HG02610 (cell line): ENCODE measurements at regions not wholly inside any gene's neighbourhood (a gene's known extent, or its start where the extent isn't known, plus 50 kb on each side); places are given as distances from the start of the nearest gene placed in this dataset.

Experiments used
- ATAC-seq: cut with Tn5 transposase; IDR thresholded peaks from one replicate; pipeline ENCODE4 v1.9.1; 2021; ENCODE audit warnings: mild to moderate bottlenecking, moderate library complexity; ENCODE audit not compliant: unreplicated experiment

DNA sequence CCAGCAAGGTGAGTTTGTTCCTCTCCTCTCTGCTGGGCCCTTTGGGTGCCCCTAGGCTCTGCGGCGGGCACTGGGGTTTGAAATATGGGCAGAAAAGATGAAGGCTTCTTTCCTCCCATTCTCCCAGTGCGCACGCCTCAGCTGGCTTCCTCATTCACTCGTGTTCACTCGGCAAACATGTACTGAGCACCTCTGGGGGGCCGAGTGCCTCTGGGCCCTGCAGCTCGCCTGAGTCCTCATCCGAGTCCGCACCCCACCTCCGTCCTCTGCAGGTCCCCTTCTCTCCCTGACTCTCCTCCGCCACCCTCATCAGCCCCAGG lies 98.5 kb upstream of the RUNX3 start:
- ATAC-seq: no peak

GRCh38 chr1:25027822-25028586 lies 97.9 kb upstream of the RUNX3 start:
- ATAC-seq: no peak

DNA sequence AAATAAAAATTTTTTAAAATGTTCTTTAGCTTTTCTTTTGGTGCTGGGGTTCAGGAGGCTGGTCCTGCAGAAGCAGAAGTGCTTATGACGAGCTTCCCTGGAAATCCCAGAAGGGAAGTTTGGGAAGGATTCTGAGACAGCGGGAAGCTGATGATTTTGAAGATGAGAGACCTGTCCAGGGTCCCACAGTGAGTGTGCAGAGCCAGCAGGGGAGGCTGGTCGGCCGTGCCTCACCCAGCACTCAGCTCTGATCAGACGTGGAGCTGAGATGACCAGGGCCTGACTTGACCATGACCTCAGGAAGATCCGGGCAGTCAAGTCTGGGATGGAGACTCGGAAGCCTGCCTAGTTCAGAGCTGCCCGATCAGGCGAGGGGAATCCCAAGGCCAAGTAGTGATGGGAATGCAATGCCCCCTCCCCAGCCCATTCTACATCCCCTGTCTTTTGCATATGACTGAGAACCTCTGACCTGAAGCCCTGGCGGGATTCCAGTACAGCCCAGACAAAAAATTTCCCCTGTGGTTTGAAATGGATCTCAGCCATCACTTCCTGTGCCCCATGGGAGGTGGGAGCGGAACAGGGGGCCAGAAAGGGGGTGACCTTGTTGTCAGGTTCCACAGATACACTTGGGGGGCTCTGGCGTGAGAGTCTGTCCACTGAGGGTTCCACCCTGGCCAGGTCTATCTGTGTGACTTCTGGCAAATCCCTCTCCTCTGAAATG lies 96.8 kb upstream of the RUNX3 start:
- ATAC-seq: no peak

- ATAC-seq: no peak
Measured at GRCh38 chr1:25026304-25026703, 96.2 kb upstream of the RUNX3 start.

DNA sequence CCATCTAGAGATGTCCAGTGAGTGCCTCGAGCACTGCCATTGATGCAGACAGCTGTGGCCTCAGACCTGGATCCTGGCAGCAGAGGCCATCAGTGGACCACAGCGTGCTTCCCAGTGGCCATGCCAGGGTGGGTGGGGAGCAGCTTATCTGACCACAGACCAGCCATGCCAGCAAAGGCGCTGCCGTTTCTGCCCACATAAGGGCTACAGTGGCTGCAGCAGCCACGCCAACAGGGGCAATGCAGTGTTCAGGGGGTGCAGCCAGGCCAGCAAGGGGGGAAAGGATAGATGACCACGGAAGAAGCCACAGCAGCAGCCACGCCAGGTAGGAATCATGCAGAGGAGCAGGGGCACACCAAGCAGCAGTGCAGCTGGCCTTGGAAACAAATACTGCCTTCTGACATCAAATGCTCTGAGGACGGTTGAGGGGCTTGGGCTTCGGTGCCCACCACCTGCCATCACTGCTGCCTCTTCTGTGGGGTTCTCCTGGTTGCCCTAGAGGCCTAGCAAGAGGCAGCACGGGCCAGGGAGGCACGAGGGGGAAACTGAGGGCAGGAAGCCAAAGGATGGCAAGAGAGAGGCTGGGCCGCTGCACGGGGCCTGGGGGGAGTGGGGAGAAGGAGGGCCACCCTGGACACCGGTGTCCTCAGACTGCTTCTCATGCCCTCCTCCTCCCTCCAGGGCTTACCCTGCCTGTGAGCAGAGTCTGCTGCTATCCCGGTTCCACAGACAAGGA lies 94.7 kb upstream of the RUNX3 start:
- no peak for ATAC-seq

- ATAC-seq: no peak
Measured at GRCh38 chr1:25023826-25024225, 93.8 kb upstream of the RUNX3 start.

DNA sequence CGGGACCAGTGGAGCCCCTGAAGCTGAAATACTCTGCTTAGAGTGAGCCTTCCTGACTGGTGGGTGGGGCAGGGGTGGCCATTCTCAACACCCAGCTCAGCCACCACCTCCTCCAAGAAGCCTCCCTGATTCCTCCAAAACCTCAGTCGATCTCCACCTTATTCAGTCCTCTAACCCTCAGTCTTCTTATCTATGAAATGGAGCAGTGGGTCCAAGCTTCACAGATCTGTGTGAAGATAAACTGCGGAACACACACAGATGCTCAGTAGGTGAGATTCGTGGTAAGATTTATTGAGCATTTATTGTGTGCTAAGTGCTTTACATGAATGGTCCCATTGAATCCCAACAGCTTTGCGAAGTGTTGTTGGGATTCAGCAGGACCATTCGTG lies 93.1 kb upstream of the RUNX3 start:
- ATAC-seq: no peak

DNA sequence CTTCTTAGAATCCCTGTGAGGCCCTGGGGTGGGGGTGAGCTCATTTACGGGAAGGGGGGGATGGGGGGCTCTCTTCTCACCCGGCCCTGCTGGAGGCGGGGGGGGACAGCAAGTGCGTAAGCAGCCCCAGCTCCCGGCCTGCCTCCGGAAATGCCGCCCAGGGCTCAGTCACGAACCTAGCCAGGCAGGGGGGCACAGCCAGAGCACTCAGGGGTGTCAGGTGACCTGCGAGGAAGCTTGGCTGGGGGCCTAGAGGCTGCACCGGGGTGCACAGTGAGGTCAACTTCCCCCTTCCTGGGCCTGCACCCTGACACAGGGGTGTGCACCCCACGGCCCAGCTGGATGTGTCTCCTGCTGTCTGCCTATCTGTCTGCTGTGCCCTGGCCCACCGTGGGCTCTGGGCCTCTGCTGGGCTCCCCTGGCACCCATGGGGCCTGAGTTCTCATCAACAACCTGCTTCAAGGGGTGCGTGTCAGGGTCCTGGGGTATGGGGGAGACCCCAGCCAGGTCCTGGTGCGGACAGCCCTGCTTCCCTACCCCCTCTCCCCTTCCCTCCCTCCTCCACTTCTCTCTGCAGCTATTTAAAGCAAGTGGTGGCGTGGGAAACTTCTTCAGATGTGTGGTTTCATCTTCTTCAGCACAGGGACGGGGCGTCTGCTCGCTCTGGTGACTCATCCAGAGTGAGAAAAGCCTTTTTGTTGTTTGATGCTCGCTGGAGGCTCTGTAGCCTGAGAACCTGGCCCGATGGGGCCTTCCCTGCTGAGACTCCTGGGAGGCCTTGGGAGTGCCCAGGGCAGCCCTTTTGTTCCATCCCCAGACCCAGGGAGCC lies 92.5 kb upstream of the RUNX3 start:
- peak; percentile 60 for ATAC-seq

DNA sequence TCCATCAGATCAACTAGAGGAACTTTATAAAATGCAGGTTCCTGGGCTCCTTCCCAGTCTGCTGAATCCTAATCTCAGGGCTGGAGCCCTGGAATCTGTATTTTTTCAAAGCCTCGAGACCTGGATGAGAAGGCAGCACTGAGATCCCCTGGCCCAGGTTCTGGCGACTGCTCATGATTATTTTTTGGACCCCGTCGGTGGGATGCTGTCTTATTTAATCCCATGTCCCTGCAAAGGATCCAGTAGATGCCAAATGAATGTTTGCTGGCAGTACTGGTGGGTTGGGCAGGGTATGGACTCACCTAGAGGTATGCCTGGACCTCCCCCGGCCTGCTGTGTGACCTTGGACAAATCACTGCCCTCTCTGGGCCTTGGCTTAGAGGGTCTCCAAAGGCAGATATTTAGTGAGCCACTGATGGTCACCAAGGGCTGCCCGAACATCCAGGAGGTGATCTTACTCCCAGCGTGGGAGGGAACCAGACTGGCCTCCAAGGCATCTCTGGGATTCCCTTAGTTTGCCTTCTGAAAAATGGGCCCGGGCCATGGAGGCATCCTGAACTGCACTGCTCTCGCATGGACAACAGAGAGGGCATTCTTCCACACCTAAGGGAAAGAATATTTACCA lies 91.6 kb upstream of the RUNX3 start:
- ATAC-seq: no peak

DNA sequence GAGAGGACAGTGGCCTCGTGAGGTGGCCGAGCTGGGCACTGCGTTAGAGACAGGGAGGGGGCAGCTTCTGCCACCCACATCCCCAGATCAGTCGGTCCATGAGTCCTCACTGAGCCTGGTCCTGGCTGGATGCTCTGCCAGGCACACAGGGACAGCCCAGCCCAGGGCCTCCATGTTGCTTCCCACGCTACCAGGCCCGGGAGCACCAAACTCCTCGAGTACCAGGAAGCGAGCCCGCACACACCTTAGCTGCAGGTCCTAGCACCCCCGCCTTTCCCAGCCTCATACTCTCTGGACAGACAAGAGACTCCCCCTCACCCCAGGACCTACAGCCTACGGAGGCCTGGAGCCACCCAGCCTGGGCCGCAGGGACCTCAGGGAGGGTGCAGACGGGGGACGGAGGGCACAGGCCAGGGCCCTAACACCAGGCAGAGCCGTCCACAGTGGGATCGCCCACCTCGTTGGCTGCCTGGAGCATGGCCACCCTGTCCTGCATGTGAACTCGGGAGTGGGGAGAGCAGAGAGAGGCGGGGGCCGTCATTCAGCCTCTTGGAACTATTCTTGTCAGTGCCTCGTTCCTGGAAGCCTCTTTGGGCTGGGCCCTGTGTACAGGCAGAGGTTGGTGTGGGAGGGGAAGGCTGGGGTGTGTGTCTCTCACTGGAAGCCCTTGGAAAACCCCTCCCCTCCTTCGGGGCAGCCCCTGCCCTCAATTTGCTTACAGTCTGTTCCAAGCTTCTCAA lies 90.9 kb upstream of the RUNX3 start:
- no peak for ATAC-seq

DNA sequence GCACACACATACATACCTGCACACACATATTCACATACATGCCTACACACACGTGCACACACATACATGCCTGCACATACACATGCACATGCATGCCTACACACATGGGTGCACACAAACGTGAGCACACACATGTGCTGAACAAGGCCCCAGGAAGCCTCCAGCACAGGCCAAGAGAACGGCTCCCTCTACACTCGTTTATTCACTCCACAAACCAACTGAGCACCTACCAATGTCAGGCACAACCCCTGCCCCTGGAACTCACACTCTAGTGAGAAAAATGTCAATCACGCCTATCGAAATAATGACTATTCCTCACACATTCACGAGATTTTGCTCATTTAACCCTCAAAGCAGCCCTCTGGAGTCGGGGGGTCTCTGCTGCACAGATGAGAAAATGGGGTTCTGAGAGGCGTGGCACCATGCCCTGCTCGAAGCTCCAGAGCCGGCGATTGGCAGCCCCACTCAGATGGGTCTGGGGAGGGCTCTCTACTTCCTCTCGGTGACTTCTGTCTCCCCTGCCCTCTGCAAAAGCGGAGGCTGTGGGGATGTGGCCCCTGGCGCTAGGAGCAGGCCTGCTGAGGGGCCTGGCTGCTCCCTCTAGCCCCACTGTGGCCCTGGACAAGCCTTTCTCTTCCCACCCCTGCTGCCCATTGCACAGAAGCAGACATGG lies 90.2 kb upstream of the RUNX3 start:
- ATAC-seq: no peak

DNA sequence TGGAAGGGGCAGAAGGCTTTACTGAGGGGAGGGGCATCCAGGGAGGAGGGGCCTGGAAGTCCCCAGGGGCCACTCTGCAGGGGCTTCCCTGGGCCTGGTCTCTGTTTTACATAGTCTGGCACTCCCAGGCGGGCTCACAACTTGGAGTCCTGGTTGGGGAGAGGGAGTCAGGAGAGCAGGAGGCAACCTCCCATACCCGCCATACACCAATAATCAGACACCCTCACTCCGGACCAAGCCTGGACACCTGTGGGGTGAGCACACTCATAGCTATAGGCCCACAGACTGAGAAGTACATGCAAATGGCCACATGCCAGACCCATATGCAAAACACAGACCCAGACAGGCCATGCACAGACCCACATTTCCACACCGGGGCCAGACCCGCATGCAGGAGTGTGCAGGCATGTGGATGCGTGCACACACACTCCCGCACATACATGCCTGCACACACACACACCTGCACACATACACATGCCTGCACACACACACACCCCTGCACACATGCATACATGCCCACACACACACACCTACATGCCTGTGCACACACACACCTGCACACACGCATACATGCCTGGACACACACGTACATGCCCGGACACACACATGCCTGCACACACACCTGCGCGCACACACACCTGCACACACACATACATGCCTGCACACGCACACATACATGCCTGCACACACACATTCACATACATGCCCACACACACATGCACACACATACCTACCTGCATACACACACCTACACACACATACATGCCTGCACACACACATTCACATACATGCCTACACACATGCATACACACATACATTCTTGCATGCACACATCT lies 89.5 kb upstream of the RUNX3 start:
- ATAC-seq: peak; percentile 52

- ATAC-seq: no peak
Measured at GRCh38 chr1:25018943-25019336, 88.9 kb upstream of the RUNX3 start.

GRCh38 chr1:25018110-25018735 lies 88.1 kb upstream of the RUNX3 start:
- no peak for ATAC-seq

DNA sequence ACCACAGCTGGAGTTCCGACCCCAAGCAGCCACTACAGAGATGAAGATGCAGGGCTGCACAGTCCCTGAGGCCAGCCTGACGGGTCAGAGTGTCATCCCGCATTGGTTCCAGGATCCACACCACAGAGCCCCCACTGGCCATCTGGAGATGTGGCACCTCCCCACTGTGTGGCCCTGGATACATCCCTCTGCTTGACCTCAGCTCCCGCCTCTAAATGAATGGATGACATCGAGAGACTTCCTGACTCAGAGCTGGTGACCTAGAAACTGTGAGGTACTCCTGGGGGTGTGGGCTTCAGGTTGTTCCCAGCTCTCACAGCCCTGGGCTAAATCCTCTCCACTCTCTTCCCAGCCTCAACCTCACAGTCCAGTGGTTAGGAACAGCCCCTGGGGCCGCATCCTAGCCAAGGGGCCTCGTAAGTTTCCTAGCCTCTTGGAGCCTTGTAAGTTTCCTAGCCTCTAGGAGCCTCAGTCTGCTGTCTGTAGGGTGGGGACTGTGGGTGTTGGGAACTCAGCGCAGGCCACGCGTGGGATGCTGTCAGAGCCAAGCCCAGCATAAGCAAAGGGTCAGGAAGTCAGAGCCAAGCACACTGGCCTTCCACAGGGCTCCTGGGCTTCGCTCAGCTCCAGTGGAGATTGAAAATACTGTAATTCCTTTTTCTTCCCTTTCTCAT lies 87.5 kb upstream of the RUNX3 start:
- no peak for ATAC-seq

- ATAC-seq: no peak
Measured at GRCh38 chr1:25012966-25013962, 83.2 kb upstream of the RUNX3 start.
